Activated CD4-positive, alpha-beta T cell treated with anti-CD3 and anti-CD28 coated beads, Interleukin-2, amount 50 U/mL, for 24 hours (primary cell): ENCODE measurements at regions not wholly inside any gene's neighbourhood (a gene's known extent, or its start where the extent isn't known, plus 50 kb on each side); places are given as distances from the start of the nearest gene placed in this dataset.
"Not testable (repeated sequence)": the region's sequence is repeated elsewhere in the genome, so short reads cannot be mapped to it uniquely, and the experiment has no call there.

ENCODE experiments used
- DNase-seq, 2 donors: peaks; one replicate each; pipeline ENCODE4 v3.0.0-alpha.2; 2020; ENCODE audit warnings: low read depth in 1 of 2, low spot score in 1 of 2

GRCh38 chr15:77944002-77944867 lies 133.3 kb downstream of the TBC1D2B start:
- peak; percentile 13 to 21 for DNase-seq

GRCh38 chr15:77942611-77943211 lies 134.8 kb downstream of the TBC1D2B start:
- DNase-seq: no peak

DNA sequence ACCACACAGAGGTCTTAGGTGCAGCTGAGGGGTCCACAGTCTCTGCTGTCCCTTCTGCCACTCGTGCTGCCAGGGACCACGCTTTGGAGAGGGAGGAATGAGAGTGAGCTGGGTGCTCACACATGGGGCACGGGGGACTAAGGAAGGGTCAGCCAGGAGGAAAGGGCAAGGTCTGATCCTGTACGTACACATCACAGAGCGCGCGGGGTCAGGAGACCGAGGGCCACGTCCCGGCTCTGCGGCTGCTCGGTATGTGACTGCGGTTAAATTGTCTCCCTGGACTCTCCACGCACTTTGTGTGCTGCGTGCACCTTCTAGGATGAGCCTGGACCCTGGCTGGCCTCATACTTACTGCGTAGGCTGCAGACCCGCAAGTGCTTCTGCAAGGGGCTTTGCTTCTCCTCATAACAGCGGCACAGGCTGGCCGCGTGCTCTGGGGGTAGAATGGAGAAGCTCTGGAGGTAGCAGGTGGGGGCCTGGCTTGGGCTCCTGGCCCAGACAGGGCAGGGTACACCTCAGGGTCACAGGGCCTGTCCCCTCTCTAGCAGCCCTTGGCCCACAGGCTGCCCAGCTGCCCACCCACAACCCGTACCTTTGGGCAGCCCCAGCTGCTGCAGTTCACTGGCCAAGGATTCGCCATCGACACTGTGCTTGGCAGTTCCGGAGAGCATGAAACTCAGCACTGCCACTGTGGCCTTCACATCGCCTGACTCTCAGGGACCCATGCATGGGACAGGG lies 136.3 kb downstream of the TBC1D2B start:
- not testable (repeated sequence) for DNase-seq

- no peak for DNase-seq
These were observed 137.0 kb downstream of the TBC1D2B start for GRCh38 chr15:77940381-77940947.

DNA sequence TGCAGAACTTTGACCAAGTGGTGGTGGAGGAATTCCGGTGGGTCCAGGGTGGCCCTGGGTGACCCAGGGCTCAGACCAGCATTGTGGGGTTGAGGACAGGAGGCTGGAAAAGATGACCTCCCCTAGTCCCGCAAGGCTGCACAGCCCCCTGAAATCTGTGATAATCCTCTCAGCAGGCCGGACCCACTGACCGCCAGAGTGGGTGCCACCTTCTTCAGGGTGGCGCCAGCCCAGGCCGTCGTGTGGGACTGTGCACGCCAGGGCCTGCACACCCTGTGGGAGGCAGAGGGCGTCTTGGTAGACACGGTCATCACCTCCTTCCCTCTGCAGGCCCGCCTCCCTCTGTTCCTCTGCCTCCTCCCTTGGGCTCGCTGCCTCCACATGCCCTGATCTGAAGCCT lies 137.7 kb downstream of the TBC1D2B start:
- DNase-seq: no peak

GRCh38 chr15:77939026-77939425 lies 138.5 kb downstream of the TBC1D2B start:
- DNase-seq: not testable (repeated sequence)

GRCh38 chr15:77938546-77938945 lies 139.0 kb downstream of the TBC1D2B start:
- not testable (repeated sequence) for DNase-seq

DNA sequence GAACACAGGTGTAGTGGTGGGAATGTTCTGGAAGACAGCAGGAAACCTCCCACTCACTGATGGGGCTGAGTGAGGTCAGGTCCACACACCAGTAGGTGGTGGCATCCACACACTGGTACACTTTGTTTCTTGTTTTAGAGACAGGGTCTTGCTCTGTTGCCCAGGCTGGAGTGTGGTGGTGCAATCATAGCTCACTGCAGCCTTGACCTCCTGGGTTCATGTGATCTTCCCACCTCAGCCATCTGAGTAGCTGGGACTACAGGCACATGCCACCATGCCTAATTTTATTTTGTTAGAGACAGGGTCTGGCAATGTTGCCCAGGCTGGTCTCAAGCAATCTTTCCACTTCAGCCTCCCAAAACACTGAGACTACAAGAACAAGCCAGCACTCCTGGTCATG lies 140.9 kb downstream of the TBC1D2B start:
- not testable (repeated sequence) for DNase-seq

DNA sequence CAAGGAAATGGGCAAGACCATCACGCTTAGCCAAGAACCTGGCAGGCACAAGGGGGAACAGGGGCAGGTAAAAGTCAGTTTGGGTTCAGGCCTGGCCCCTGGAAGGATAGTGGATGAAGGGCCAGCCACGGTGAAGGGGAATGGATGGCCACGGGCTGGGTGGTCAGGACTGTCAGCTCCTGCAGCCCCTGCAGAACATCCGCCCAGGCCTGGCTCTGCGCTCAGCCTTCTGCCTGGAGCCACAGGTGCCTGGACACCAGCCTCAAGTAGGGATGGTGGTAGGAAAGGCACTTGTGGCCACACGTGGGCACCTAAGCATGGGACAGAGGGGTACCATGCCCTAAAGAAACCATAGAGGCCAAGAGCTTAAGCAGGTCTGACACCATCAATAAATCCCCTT lies 143.0 kb downstream of the TBC1D2B start:
- DNase-seq: not testable (repeated sequence)

- not testable (repeated sequence) for DNase-seq
These were observed 146.6 kb downstream of the TBC1D2B start for GRCh38 chr15:77930907-77931306.

- DNase-seq: not testable (repeated sequence)
These were observed 147.0 kb downstream of the TBC1D2B start for GRCh38 chr15:77930490-77930889.

DNA sequence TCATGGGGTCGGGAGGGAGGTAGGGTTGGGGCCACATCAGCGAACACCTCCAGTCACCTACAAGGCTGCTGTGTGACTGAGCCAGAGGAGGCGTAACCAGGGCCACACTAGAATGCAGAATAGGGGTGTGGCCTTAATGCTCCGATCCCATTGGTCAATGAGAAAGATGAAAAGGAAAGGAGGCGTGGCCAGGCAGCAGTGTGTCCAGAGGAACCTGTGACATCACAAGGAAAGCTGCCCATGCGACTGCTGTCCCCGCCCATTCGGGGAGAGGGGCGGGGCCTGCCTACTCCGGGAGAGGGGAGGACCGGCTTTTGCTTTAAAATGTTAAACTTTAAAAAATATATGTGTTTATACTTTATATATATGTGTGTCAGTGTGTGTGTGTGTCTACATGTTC lies 150.7 kb downstream of the TBC1D2B start:
- not testable (repeated sequence) for DNase-seq

DNA sequence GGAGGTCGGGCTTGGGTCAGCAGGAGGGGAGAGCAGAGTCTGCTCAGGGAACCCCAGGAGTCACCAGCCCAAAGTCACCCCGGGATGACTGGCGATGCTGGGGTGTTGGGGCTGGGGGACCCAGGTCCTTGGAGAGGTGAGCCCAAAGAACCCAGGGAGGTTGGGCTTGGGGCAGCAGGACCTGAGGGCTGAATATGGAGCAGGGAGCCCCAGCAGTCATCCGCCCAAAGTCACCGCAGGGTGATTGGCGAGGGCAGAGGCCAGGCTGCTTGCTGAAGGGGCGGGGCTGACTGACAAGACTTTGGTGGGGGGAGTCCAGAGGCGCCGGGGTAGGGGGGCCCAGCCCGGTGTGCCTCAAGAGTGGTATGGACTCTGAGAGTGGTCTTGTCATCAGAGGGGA lies 151.2 kb downstream of the TBC1D2B start:
- DNase-seq: not testable (repeated sequence)

GRCh38 chr15:77925101-77925500 lies 152.4 kb downstream of the TBC1D2B start:
- not testable (repeated sequence) for DNase-seq

DNA sequence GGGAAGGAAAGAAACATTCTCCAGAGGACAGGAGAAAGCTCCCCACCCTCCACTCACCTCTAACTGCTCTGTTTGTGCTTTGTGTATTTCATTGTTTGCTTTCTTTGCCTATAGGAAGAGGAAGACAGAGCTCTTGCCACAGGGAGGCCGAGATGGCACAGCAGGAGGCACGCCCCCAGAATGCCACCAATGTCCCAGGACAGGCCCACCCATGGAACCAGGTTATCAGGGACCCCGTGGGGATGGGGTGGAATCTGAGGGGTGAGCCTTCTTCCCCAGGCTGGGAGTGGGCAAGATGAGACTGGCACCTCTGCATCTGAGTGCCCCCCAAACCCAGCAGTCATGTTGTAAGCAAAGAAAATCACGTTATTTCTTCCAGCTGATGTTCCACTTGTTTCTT lies 155.8 kb downstream of the TBC1D2B start:
- DNase-seq: no peak

DNA sequence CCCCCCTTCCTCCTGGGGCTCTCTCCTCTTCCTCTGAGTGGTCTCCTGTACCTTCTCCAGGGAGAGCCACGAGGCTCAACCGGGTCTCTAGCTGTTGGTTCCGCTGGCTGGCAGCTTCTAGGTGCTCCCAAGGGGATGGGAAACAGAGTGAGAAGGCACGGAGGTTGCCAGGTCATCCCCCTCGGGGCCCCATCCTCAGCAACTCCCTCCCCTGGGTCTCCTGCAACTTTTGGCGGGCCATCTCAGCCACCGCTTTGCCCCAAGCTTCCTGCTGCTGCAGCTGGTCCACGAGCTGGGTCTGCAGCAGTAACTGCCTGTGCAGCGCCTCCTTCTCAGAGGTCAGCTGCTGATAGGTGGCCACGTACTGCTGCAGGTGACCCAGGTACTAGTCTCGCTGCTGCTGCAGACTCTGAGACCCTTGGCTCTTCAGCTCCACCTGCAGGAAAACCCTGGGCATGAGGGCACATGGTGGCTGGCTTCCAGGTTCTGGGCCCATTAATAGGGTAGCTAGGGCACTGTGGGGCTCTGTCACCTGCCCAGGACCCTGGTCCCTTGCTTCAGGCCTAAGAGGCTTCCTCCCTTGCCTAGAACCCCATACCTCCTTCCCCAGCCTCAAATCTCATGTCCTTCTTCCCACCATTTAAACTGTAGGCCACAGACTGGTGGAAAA lies 160.4 kb downstream of the TBC1D2B start:
- not testable (repeated sequence) for DNase-seq

- not testable (repeated sequence) for DNase-seq
These were observed 161.6 kb downstream of the TBC1D2B start for GRCh38 chr15:77915961-77916330.

DNA sequence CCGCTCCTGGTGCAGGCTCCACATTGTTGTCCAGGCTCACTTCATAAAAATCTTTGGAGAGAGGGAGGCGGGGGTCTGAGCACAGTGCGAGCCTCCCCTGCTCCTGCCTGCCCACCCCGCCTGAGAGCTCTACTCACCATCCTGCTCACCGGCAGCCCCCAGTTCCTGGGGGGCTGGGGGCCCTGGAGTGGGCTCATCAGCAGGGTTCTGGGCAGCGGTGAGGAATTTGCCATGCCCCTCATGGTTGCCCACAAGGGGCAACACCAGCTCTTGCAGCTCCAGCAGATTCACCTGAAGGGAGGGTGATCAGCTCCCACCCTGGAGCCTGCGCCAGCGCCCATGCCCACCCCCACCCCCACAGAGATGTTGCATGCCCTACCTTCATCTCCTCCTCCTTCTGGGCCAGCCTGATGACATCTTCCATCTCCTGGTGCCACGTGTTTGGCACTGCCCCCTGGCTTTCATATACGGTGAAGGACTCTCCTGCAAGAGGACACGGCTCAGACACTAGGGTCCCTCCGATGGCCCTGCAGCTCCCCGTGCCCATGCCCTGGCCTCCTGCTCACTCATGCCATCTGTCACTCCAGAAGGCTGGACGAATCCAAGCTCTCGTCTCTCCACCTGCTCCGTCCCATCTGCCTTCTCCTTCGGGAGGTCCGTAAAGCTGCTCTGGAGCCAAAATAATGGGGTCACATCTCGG lies 162.1 kb downstream of the TBC1D2B start:
- DNase-seq: no peak

- DNase-seq: not testable (repeated sequence)
These were observed 163.0 kb downstream of the TBC1D2B start for GRCh38 chr15:77914531-77914930.
